HepG2 (cell line): ENCODE measurements at regions not wholly inside any gene's neighbourhood (a gene's known extent, or its start where the extent isn't known, plus 50 kb on each side); places are given as distances from the start of the nearest gene placed in this dataset.
"Not testable (repeated sequence)": the region's sequence is repeated elsewhere in the genome, so short reads cannot be mapped to it uniquely, and the experiment has no call there.

Experiments used
- ATAC-seq: fragments of 200-7000 bp; cut with Tn5 transposase; 3 replicates; pipeline ENCODE4 v1.9.1; 2020; ENCODE audit warnings: mild to moderate bottlenecking, moderate library complexity
- BruUV-seq: library from RNA; stranded (reverse); fragments of 400-500 nt; replicated peaks from 2 replicates; lab custom pipeline; 2021; lab: Mats Ljungman, UMichigan
- CTCF ChIA-PET: fragments of 300-600 bp; formaldehyde crosslinking; extraction: SDS; loops from one replicate; lab custom pipeline; 2021; ENCODE audit warnings: low total read pairs, inconsistent platforms, low intra/inter-chr PET ratio; lab: Yijun Ruan, JAX
- POLR2A ChIA-PET: fragments of 350-600 bp; sonication (Branson Sonifier 250); formaldehyde crosslinking; loops from one replicate; lab custom pipeline; 2020; ENCODE audit warnings: antibody characterized with exemption, inconsistent platforms; lab: Yijun Ruan, JAX
- DNase-seq: peaks from one replicate; pipeline ENCODE4 v3.0.0-alpha.2; 2015; ENCODE audit warnings: low spot score
- FAIRE-seq: peaks from 3 replicates; lab custom pipeline; 2011; peaks lifted over from hg19 to GRCh38; lab: Jason Lieb, UNC
- H2AFZ ChIP-seq: one replicate; pipeline ENCODE4 v1.6.1; 2011; ENCODE audit warnings: low read length, inconsistent platforms
- H3K27ac ChIP-seq: fragments of 300-600 bp; 3 replicates; pipeline ENCODE4 v1.8.0; 2011; ENCODE audit warnings: mixed run types, mild to moderate bottlenecking, mixed read lengths, low read length, inconsistent platforms; ENCODE audit not compliant: insufficient read depth; ENCODE audit errors: extremely low read length
- H3K27me3 ChIP-seq, 2 experiments: fragments of 200-600 bp in 1 of 2; 2 replicates in 1 of 2; 3 replicates in 1 of 2; pipeline versions ENCODE4 v1.6.0 to v1.8.0; 2011; ENCODE audit warnings: low read length in 2 of 2, mild to moderate bottlenecking in 2 of 2, moderate library complexity in 2 of 2, inconsistent platforms in 1 of 2; ENCODE audit not compliant: insufficient read depth in 2 of 2, control insufficient read depth in 1 of 2
- H3K36me3 ChIP-seq, 2 experiments: fragments of 200-600 bp in 1 of 2; replicated peaks in 1 of 2; 2 replicates in 1 of 2; 3 replicates in 1 of 2; pipeline versions ENCODE4 v1.5.1 to v1.8.0; 2011; ENCODE audit warnings: low read length in 2 of 2, inconsistent platforms in 1 of 2; ENCODE audit not compliant: insufficient read depth in 2 of 2, control insufficient read depth in 1 of 2
- H3K4me1 ChIP-seq: 2 replicates; pipeline ENCODE4 v1.5.1; 2012; ENCODE audit warnings: low read length, inconsistent platforms; ENCODE audit not compliant: insufficient read depth
- H3K4me2 ChIP-seq: 2 replicates; pipeline ENCODE4 v1.6.0; 2011; ENCODE audit warnings: low read depth, low read length, inconsistent platforms
- H3K4me3 ChIP-seq, 3 experiments: fragments of 200-600 bp in 1 of 3; sonication (generic), shearing (Covaris generic) in 1 of 3; replicated peaks in 1 of 3; 2 replicates each; pipeline ENCODE4 v1.5.1; 2011 to 2016; ENCODE audit warnings: low read length in 3 of 3, inconsistent platforms in 2 of 3, low read depth in 2 of 3, mild to moderate bottlenecking in 2 of 3, control low read depth in 1 of 3, mixed read lengths in 1 of 3; ENCODE audit not compliant: insufficient read depth in 1 of 3
- H3K79me2 ChIP-seq: one replicate; pipeline ENCODE4 v1.6.1; 2011; ENCODE audit warnings: low read length, inconsistent platforms; ENCODE audit not compliant: insufficient read depth
- H3K9ac ChIP-seq: 2 replicates; pipeline ENCODE4 v1.6.0; 2011; ENCODE audit warnings: mild to moderate bottlenecking, low read depth, low read length, inconsistent platforms; ENCODE audit not compliant: insufficient read depth
- H3K9me3 ChIP-seq: 2 replicates; pipeline ENCODE4 v1.5.1; 2012; ENCODE audit warnings: mild to moderate bottlenecking, low read length
- H4K20me1 ChIP-seq: 2 replicates; pipeline ENCODE4 v1.6.0; 2011; ENCODE audit warnings: inconsistent platforms, mild to moderate bottlenecking, low read length, moderate library complexity; ENCODE audit not compliant: insufficient read depth
- DNMT3B ChIP-seq: conservative IDR thresholded peaks from 2 replicates; pipeline ENCODE4 v1.6.1; 2016; ENCODE audit warnings: missing biosample characterization, control low read depth
- EEA1 ChIP-seq: sonication (generic); formaldehyde crosslinking; IDR thresholded peaks from 2 replicates; pipeline ENCODE4 v1.5.1; 2020; ENCODE audit warnings: mild to moderate bottlenecking, missing genetic modification reagents, borderline replicate concordance
- HDAC2 ChIP-seq: sonication (generic); formaldehyde crosslinking; IDR thresholded peaks from 2 replicates; pipeline ENCODE4 v1.4.0; 2020; ENCODE audit warnings: missing genetic modification reagents
- HES4 ChIP-seq: sonication (generic); formaldehyde crosslinking; IDR thresholded peaks from 2 replicates; pipeline ENCODE4 v1.9.0; 2021; ENCODE audit warnings: mild to moderate bottlenecking, missing genetic modification reagents, borderline replicate concordance
- NFE2L2 ChIP-seq: fragments of 150-350 bp; IDR thresholded peaks from 2 replicates; pipeline ENCODE4 v1.6.1; 2014; ENCODE audit warnings: low read length
- NR1H2 ChIP-seq: sonication (generic); formaldehyde crosslinking; IDR thresholded peaks from 2 replicates; pipeline ENCODE4 v1.8.1; 2022; ENCODE audit warnings: low read depth, missing genetic modification reagents, borderline replicate concordance
- SNAI1 ChIP-seq: sonication (generic); formaldehyde crosslinking; IDR thresholded peaks from 2 replicates; pipeline ENCODE4 v1.5.0; 2020; ENCODE audit warnings: mild to moderate bottlenecking, missing genetic modification reagents, borderline replicate concordance
- SNAPC5 ChIP-seq: sonication (generic); formaldehyde crosslinking; IDR thresholded peaks from 2 replicates; pipeline ENCODE4 v1.8.1; 2023; ENCODE audit warnings: mild to moderate bottlenecking, missing genetic modification reagents, borderline replicate concordance
- TOPORS ChIP-seq: sonication (generic); formaldehyde crosslinking; IDR thresholded peaks from 2 replicates; pipeline ENCODE4 v1.8.0; 2023; ENCODE audit warnings: mild to moderate bottlenecking, missing genetic modification reagents
- ZNF230 ChIP-seq: sonication (generic); formaldehyde crosslinking; IDR thresholded peaks from 2 replicates; pipeline ENCODE4 v1.4.0; 2020; ENCODE audit warnings: mild to moderate bottlenecking, missing genetic modification reagents
- WGBS: methylation state at CpG from one replicate; pipeline ENCODE4 v1.1.6; 2017; ENCODE audit warnings: low lambda C conversion rate; 5-methylcytosine and 5-hydroxymethylcytosine counted together
- in situ Hi-C: cut with HindIII; loops from 2 replicates; pipeline ENCODE4 v1.10.0; 2017; ENCODE audit warnings: low pct_unique_long_range_greater_than_20kb; ENCODE audit not compliant: extremely low pct_ligation_motif_present
- intact Hi-C: fragments of 100-400 bp; cut with micrococcal nuclease; formaldehyde crosslinking; loops from one replicate; pipeline ENCODE4 v1.10.0; 2022; ENCODE audit not compliant: unreplicated experiment

GRCh38 chrX:41982953-41983352 lies 59.6 kb upstream of the CASK start:
- FAIRE-seq (no peak), ATAC-seq (no peak), DNase-seq (no peak)
- in situ Hi-C loops (no loop called here), intact Hi-C loops (no loop called here)
- no peaks in the 10 kb centered on the region for H3K4me1 ChIP-seq
- H3K27me3 ChIP-seq: no peaks in the 10 kb centered on the region
- no peak overlapping the region for H3K4me3 ChIP-seq
- TF ChIP-seq TOPORS (CRISPR knock-in tag) (no peak), SNAI1 (CRISPR knock-in tag) (no peak), SNAPC5 (CRISPR knock-in tag) (no peak)
- CTCF ChIA-PET: no interaction called here
- H3K79me2 ChIP-seq: no peaks in the 10 kb centered on the region
- BruUV-seq: no TSS peak
- no peaks in the 10 kb centered on the region for H3K36me3 ChIP-seq
- no peak overlapping the region for H3K27ac ChIP-seq
- no peaks in the 10 kb centered on the region for H3K9me3 ChIP-seq
- H3K4me2 ChIP-seq: no peak overlapping the region
- no peak overlapping the region for H2AFZ ChIP-seq
- H4K20me1 ChIP-seq: no peaks in the 10 kb centered on the region
- POLR2A ChIA-PET: no interaction called here
- H3K9ac ChIP-seq: no peak overlapping the region

GRCh38 chrX:41981481-41982013 lies 58.2 kb upstream of the CASK start:
- H3K9ac ChIP-seq: no peak overlapping the region

GRCh38 chrX:41974677-41975076 lies 51.3 kb upstream of the CASK start:
- H3K9me3 ChIP-seq, in situ Hi-C loops, H3K9ac ChIP-seq, H3K4me2 ChIP-seq, H3K36me3 ChIP-seq, BruUV-seq, H3K27ac ChIP-seq, DNase-seq, H3K4me3 ChIP-seq, CTCF ChIA-PET, intact Hi-C loops, H3K79me2 ChIP-seq, H4K20me1 ChIP-seq, H3K4me1 ChIP-seq, H2AFZ ChIP-seq, ATAC-seq, POLR2A ChIA-PET, H3K27me3 ChIP-seq, FAIRE-seq: not testable (repeated sequence)
- 100% methylated on average over 1 of the region's 1 CpG for WGBS

More at GRCh38 chrX:41981481-41982013, 58.2 kb upstream of the CASK start:
- no peak overlapping the region for H3K27ac ChIP-seq
- no TSS peak for BruUV-seq
- H3K27me3 ChIP-seq: no peaks in the 10 kb centered on the region
- no peaks in the 10 kb centered on the region for H3K9me3 ChIP-seq
- FAIRE-seq: no peak
- H4K20me1 ChIP-seq: no peaks in the 10 kb centered on the region
- WGBS: 50% methylated on average over 4 of the region's 4 CpGs
- H2AFZ ChIP-seq: no peak overlapping the region
- H3K4me3 ChIP-seq: no peak overlapping the region
- intact Hi-C loops (no loop called here), in situ Hi-C loops (no loop called here)
- no peaks in the 10 kb centered on the region for H3K79me2 ChIP-seq
- ChIA-PET POLR2A (no interaction called here), CTCF (no interaction called here)
- H3K36me3 ChIP-seq: no peaks in the 10 kb centered on the region
- no peak for TF ChIP-seq NR1H2 (CRISPR knock-in tag)
- TF ChIP-seq EEA1: no peak
- TF ChIP-seq HDAC2: no peak
- no peak for TF ChIP-seq DNMT3B (CRISPR knock-in tag)
- TF ChIP-seq HES4: no peak
- TF ChIP-seq NFE2L2: peak; percentile 58; the same call in 1 of the 2 replicates
- TF ChIP-seq ZNF230: no peak
- no peak overlapping the region for H3K4me2 ChIP-seq
- H3K4me1 ChIP-seq: no peaks in the 10 kb centered on the region
- DNase-seq: no peak
- no peak for ATAC-seq
